GM13977 (cell line): ENCODE measurements at regions not wholly inside any gene's neighbourhood (a gene's known extent, or its start where the extent isn't known, plus 50 kb on each side); places are given as distances from the start of the nearest gene placed in this dataset.

Experiments
- DNase-seq: peaks from one replicate; pipeline ENCODE4 v3.0.0; 2012; ENCODE audit warnings: low spot score
- in situ Hi-C: fragments of 300-500 bp; cut with MboI; formaldehyde crosslinking; loops from one replicate; pipeline ENCODE4 v1.12.0; 2022; ENCODE audit warnings: low sequenced_read_pairs, low pct_unique_long_range_greater_than_20kb, mixed read lengths, inconsistent platforms; ENCODE audit not compliant: unreplicated experiment
- TF ChIP-seq, protein P1 (sequence below): IDR thresholded peaks from 2 replicates; pipeline ENCODE4 v1.5.1; 2012; ENCODE audit warnings: mild to moderate bottlenecking, control low read depth; ENCODE audit not compliant: insufficient read depth; ENCODE audit errors: extremely low read depth, missing control alignments

DNA sequence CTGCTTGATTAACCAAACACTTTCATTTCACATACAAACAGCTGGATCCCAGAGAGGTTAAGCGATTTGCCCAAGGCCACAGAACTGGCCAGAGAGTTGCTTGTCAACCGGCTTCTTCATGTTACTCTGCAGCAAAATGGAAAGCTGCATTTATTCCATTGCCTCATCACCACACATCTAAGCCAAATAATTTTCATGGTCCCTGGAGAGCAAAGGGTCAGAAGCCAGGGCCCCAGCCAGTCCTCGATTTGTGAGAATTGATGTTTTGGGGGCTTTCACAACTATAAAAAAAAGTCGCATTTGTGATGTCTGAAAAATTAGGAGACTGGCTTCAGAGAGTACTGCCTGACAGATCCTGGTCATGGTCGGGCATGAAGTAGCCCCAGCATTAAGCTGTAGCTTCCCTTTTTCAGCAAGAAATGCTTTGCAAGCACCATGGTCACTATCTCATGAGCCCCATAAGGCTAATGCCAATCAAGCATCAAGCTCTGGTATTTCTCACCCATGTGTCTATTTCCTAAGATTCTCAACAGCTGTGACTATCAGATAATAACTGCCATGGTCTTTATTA, 95.8 kb downstream of the BANF2 start:
- TF ChIP-seq, protein P1, sequence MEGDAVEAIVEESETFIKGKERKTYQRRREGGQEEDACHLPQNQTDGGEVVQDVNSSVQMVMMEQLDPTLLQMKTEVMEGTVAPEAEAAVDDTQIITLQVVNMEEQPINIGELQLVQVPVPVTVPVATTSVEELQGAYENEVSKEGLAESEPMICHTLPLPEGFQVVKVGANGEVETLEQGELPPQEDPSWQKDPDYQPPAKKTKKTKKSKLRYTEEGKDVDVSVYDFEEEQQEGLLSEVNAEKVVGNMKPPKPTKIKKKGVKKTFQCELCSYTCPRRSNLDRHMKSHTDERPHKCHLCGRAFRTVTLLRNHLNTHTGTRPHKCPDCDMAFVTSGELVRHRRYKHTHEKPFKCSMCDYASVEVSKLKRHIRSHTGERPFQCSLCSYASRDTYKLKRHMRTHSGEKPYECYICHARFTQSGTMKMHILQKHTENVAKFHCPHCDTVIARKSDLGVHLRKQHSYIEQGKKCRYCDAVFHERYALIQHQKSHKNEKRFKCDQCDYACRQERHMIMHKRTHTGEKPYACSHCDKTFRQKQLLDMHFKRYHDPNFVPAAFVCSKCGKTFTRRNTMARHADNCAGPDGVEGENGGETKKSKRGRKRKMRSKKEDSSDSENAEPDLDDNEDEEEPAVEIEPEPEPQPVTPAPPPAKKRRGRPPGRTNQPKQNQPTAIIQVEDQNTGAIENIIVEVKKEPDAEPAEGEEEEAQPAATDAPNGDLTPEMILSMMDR, result no peak
- in situ Hi-C loops, result no loop called here
- no peak for DNase-seq

DNA sequence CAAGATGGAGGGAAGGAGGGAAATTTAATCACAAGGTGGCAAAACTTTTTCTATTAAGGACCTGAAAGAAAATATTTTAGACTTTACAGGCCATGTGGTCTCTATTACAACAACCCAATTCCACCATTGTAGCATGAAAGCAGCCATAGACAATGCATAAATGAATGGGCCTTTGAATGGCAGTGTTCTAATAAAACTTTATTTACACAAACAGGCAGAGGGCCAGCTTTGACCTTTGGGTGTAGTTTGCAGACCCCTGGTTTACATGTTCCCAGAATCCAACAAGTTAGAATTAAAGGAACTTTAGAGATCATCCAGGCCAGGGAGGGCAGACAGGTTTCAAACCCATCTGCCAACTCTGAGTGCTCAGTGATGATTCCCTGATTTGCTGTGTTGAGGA, 95.2 kb downstream of the BANF2 start:
- in situ Hi-C loops, result no loop called here
- TF ChIP-seq, protein P1, result no peak
- no peak for DNase-seq

DNA sequence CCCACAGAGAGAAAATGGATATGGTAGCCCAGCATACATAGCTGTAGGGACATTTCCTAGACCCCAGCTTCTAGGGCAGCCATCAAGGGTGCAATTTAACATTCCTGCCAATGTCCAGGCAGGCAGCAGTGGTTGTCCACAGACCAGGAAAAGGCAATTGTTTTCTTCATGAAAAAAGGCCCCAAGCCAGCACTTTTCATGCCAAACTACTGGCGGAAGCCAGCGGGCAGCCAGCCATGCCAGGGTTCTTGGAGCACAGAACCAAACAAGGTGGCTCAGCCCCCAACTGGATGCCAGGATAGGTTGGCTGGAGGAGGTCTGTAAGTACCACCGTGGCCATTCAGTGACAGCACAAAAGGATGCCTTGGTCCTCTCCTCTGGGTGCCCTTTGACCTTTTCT, 94.6 kb downstream of the BANF2 start:
- in situ Hi-C loops, result no loop called here
- DNase-seq, result no peak
- TF ChIP-seq, protein P1, result no peak

DNA sequence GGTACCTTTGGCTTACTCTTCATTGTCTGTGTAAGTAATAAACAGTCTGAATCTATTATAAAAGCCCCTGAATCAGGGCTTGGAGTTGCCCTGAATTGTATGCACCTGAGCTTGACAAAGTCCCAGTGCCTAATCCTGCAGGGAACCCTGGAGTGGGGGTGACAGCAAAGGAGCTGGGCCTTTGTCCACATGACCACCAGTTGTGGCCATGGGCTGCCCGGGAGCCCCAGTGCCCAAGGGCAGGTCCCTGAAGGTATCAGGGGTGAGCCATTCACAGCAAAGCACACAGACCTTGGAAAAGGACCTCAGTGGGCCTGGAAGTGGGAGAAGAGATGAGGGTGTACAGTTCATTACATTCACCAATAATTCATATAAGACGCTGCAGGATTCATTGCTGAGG, 94.2 kb downstream of the BANF2 start:
- TF ChIP-seq, protein P1, result no peak
- no peak for DNase-seq
- in situ Hi-C loops, result no loop called here

DNA sequence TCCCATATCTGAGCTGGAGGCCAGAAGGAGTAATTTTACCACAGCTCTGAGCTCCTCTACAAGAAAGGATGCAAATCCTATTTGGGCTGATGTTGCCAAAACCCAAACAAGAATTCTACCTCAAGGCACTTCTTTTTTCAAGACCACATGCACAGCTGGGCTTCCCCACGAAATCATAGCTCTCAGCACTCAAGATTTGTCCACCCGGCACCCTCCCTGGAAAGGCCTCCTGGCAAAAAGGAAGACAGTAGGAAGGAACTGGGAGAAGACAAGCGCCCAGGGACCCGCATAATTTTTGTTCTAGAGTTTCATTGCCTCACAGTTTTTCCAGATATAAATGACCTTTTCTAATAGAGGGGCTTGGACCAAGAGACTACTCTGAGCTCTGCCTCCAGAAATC, 90.5 kb downstream of the BANF2 start:
- TF ChIP-seq, protein P1, result no peak
- in situ Hi-C loops, result no loop called here
- DNase-seq, result no peak

DNA sequence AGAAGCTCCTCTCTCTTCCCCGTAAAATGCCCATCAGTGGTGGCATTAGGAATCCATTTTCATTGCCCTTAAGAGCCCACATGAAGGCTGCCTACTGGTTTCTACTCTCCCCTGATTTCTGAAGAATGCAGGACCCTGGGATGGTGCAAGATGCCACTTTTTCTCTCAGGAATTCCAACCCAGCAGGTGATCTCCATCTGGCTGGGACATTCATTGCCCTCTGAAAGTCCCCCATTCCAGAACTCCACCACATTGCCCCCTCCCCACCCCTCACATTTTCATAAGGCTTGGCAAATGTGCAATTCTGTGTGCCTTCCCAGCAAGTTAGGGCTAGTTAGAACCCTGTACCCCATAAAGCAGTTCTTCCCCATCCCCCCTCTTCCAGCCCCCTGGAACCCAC, 88.0 kb downstream of the BANF2 start:
- DNase-seq, result no peak
- in situ Hi-C loops, result no loop called here
- TF ChIP-seq, protein P1, result no peak
